ENCODE measurements at regions not wholly inside any gene's neighbourhood (a gene's known extent, or its start where the extent isn't known, plus 50 kb on each side); places are given as distances from the start of the nearest gene placed in this dataset.

- no peak for DNase-seq
Observed at GRCh38 chr3:963255-963654, 129.6 kb upstream of the CNTN6 start.

GRCh38 chr3:963755-964154 is 129.1 kb upstream of the CNTN6 start:
- DNase-seq = no peak

GRCh38 chr3:965826-966225 is 127.0 kb upstream of the CNTN6 start:
- no peak for DNase-seq

DNA sequence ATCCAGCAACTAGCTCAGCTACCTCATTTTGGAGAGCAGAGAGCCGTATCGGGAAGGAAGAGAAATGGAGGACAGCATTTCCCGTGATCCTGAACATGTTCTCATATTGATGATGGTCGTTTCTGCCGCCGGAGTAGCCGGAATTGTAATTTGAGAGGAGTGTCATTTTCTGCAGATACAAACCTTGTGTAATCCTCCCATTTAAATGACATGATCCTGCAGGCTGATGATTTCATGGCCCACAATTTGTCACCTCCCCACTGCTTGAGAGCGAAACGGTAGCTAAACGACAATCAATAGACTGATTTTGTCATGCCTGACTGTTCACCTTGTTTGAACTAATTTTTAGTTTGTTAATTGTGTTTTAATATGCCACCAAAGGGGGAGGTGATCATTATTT is 126.5 kb upstream of the CNTN6 start:
- DNase-seq = no peak

DNA sequence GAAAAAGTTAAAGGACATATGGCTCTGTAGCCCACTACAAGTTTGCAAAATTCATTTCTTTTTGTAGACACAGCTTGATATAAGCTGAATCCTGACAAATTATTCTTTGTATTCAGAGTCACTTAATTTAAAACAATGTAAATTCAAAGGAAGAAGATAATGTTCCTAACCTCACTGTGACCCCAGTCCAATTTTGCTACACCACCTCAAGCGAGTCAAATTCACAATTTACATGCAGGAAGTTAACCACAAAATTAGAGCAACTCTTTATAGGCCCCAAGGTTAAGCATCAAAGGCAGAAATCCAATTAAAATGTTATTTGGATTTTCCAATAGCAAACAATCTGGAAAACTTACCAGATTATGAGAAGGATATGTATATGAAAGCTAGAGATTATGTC is 119.5 kb upstream of the CNTN6 start:
- no peak for DNase-seq

DNA sequence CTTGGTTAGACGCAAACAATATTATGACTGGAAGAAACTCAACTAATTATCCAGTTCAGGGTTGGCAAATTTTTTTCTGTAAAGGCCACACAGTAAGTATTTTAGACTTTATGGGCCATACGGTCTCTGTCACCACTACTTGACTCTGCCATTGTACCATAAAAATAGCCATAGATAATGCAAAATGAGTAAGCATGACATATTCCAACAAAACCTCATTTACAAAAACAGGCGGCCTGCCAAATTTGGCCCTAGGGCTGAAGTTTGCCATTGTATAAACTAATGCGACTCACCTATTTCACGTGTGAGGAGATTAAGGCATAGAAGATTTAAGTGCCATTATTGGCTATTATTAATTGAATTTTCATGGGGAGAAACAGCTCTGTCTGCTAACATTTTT is 116.8 kb upstream of the CNTN6 start:
- no peak for DNase-seq

- DNase-seq = no peak
Observed at GRCh38 chr3:981156-981555, 111.7 kb upstream of the CNTN6 start.

DNA sequence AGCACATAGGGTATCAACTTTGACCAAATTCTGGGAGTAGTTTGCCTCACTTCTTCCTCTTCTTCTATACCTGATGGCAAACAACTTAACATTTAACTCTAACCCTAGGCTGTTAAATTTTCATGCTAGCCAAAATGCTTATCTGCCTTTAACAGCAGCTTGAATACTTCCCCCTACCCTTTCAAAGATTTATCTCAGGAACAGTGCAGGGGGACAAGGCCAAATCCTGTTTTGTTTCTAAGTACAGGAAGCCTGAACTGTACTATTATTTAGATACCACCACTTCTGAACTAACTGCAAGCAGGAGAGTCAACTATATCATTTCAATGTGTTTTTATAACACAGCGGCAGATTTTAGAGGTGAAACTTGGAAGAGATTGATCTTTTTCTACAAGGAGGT is 104.0 kb upstream of the CNTN6 start:
- DNase-seq = no peak

- no peak for DNase-seq
Observed at GRCh38 chr3:992871-993270, 100.0 kb upstream of the CNTN6 start.

- no peak for DNase-seq
Observed at GRCh38 chr3:1002010-1002409, 90.8 kb upstream of the CNTN6 start.

GRCh38 chr3:1007866-1008265 is 85.0 kb upstream of the CNTN6 start:
- DNase-seq = no peak

GRCh38 chr3:1010228-1010627 is 82.6 kb upstream of the CNTN6 start:
- DNase-seq = no peak

- no peak for DNase-seq
Observed at GRCh38 chr3:1015826-1016225, 77.0 kb upstream of the CNTN6 start.

DNA sequence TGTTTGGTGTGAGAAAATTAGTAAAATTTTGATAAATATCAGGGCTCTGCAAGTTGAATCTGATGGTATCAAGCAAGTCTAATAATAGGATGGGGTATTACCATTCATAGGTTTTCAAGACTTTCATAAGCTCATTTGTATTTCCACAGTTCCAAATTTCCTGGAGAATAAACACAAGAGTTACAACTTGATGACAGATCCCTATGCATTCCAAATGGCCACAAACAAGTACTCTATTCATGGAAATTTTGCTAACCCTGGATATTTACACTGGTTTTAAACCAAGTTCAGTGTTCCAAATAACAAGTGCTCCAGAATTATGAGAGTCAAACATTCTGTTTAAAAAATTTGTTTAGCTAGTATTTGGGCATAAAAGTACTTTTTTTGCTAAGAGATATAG is 75.0 kb upstream of the CNTN6 start:
- no peak for DNase-seq

- no peak for DNase-seq
Observed at GRCh38 chr3:1019157-1019556, 73.7 kb upstream of the CNTN6 start.

- no peak for DNase-seq
Observed at GRCh38 chr3:1026395-1026794, 66.4 kb upstream of the CNTN6 start.

DNA sequence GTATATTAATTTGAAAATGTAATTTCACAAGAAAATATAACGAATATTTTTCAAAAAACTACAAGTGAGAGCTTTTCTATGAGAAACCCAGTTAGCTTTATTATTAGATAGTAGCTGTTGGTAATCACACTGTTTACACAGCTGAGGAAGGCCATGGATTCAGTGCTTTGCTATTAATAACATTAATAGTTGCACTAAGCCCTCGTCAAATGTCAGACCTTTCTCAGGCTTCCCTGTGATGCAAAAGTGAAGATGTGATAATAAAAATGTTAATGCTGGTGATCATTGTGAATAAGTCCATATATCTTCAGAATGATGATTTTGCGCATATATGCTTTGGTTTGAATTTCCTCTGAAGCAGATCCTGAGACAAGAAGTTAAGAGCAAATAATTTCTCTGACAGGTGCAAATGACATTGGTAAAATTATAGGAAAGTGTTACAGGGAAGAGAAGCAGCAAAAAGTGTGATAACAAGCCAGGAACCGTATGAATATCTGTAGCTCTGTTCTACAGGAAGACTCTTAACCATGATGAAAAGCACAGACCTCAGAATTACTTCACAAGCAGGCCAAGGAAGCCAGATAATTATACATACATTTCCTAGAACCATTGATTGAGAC is 56.5 kb upstream of the CNTN6 start:
- DNase-seq = no peak

- DNase-seq = no peak
Observed at GRCh38 chr3:1037631-1038030, 55.2 kb upstream of the CNTN6 start.
